WTC11 (cell line): ENCODE measurements at regions not wholly inside any gene's neighbourhood (a gene's known extent, or its start where the extent isn't known, plus 50 kb on each side); places are given as distances from the start of the nearest gene placed in this dataset.

ENCODE experiments used
- ATAC-seq: fragments of 200-7000 bp; cut with Tn5 transposase; 2 replicates; pipeline ENCODE4 v1.10.0; 2021; ENCODE audit warnings: mild to moderate bottlenecking, moderate library complexity
- CTCF ChIA-PET: fragments of 300-600 bp; sonication (Branson Sonifier 250); formaldehyde crosslinking; loops from one replicate; lab custom pipeline; 2021; ENCODE audit warnings: antibody characterized with exemption; lab: Charles Lee
- POLR2A ChIA-PET: fragments of 350-600 bp; sonication (Branson Sonifier 250); formaldehyde crosslinking; loops from one replicate; lab custom pipeline; 2021; ENCODE audit warnings: antibody characterized with exemption; lab: Charles Lee
- DNase-seq: peaks from one replicate; pipeline ENCODE4 v3.0.0; 2021; ENCODE audit warnings: low spot score
- H3K27ac Mint-ChIP-seq: 2 replicates; pipeline ENCODE4 v1.8.0; 2021; ENCODE audit warnings: mixed read lengths
- H3K27me3 Mint-ChIP-seq: 2 replicates; pipeline ENCODE4 v1.8.0; 2021; ENCODE audit warnings: low read depth, mild to moderate bottlenecking, moderate library complexity, mixed read lengths
- H3K36me3 Mint-ChIP-seq: 2 replicates; pipeline ENCODE4 v1.8.0; 2021; ENCODE audit warnings: mixed read lengths
- H3K4me1 Mint-ChIP-seq: 2 replicates; pipeline ENCODE4 v1.8.0; 2022; ENCODE audit warnings: mixed read lengths
- H3K4me3 Mint-ChIP-seq: 2 replicates; pipeline ENCODE4 v1.8.0; 2021; ENCODE audit warnings: mild to moderate bottlenecking, moderate library complexity, mixed read lengths
- H3K9me3 Mint-ChIP-seq: 2 replicates; pipeline ENCODE4 v1.8.0; 2021; ENCODE audit warnings: mixed read lengths
- ATF6 ChIP-seq: sonication (generic); formaldehyde crosslinking; IDR thresholded peaks from 2 replicates; pipeline ENCODE4 v1.8.1; 2023; ENCODE audit warnings: mild to moderate bottlenecking, missing genetic modification reagents
- CDX4 ChIP-seq: fragments of 250-450 bp; sonication (Bioruptor Pico); IDR thresholded peaks from 2 replicates; pipeline ENCODE4 v1.9.0; 2021; ENCODE audit warnings: moderate library complexity, mild to moderate bottlenecking, inconsistent platforms, borderline replicate concordance
- ESRRA ChIP-seq: sonication (generic); formaldehyde crosslinking; IDR thresholded peaks from 2 replicates; pipeline ENCODE4 v1.8.1; 2022; ENCODE audit warnings: mild to moderate bottlenecking, missing genetic modification reagents, borderline replicate concordance
- FOXJ3 ChIP-seq: sonication (generic); formaldehyde crosslinking; IDR thresholded peaks from 2 replicates; pipeline ENCODE4 v1.9.0; 2021; ENCODE audit warnings: missing genetic modification reagents, mild to moderate bottlenecking, borderline replicate concordance
- HMGA2 ChIP-seq: fragments of 250-450 bp; sonication (Bioruptor Pico); IDR thresholded peaks from 2 replicates; pipeline ENCODE4 v1.4.0; 2021; ENCODE audit warnings: mild to moderate bottlenecking, moderate library complexity
- MYBL2 ChIP-seq: sonication (generic); formaldehyde crosslinking; IDR thresholded peaks from 2 replicates; pipeline ENCODE4 v1.8.1; 2023; ENCODE audit warnings: mild to moderate bottlenecking, moderate library complexity, missing genetic modification reagents
- NFE2L1 ChIP-seq: sonication (generic); formaldehyde crosslinking; IDR thresholded peaks from 2 replicates; pipeline ENCODE4 v1.8.1; 2023; ENCODE audit warnings: missing genetic modification reagents
- NR1H2 ChIP-seq: sonication (generic); formaldehyde crosslinking; IDR thresholded peaks from 2 replicates; pipeline ENCODE4 v1.9.0; 2021; ENCODE audit warnings: mild to moderate bottlenecking, moderate library complexity, missing genetic modification reagents
- NR3C1 ChIP-seq: sonication (generic); formaldehyde crosslinking; conservative IDR thresholded peaks from 2 replicates; pipeline ENCODE4 v1.8.1; 2023; ENCODE audit warnings: low read depth, mild to moderate bottlenecking, missing genetic modification reagents
- RELA ChIP-seq: sonication (generic); formaldehyde crosslinking; IDR thresholded peaks from 2 replicates; pipeline ENCODE4 v1.8.1; 2022; ENCODE audit warnings: missing genetic modification reagents, mild to moderate bottlenecking, borderline replicate concordance
- RORB ChIP-seq: fragments of 250-450 bp; sonication (Bioruptor Pico); IDR thresholded peaks from 2 replicates; pipeline ENCODE4 v1.9.0; 2021; ENCODE audit warnings: mild to moderate bottlenecking
- STAT6 ChIP-seq: sonication (generic); formaldehyde crosslinking; conservative IDR thresholded peaks from 2 replicates; pipeline ENCODE4 v1.8.1; 2023; ENCODE audit warnings: mild to moderate bottlenecking, low read depth, missing genetic modification reagents, moderate library complexity
- USF1 ChIP-seq: sonication (generic); formaldehyde crosslinking; IDR thresholded peaks from 2 replicates; pipeline ENCODE4 v1.8.0; 2022; ENCODE audit warnings: mild to moderate bottlenecking, missing genetic modification reagents
- USF2 ChIP-seq: sonication (generic); formaldehyde crosslinking; IDR thresholded peaks from 2 replicates; pipeline ENCODE4 v1.8.1; 2023; ENCODE audit warnings: mild to moderate bottlenecking, missing genetic modification reagents, moderate library complexity
- ZMAT4 ChIP-seq: fragments of 250-450 bp; sonication (Bioruptor Pico); IDR thresholded peaks from 2 replicates; pipeline ENCODE4 v1.9.0; 2021; ENCODE audit warnings: mild to moderate bottlenecking
- ZNF281 ChIP-seq: sonication (generic); formaldehyde crosslinking; IDR thresholded peaks from 2 replicates; pipeline ENCODE4 v1.8.0; 2023; ENCODE audit warnings: mild to moderate bottlenecking, missing genetic modification reagents
- ZNF416 ChIP-seq: fragments of 250-450 bp; sonication (Bioruptor Pico); IDR thresholded peaks from 2 replicates; pipeline ENCODE4 v1.9.0; 2021; ENCODE audit warnings: mild to moderate bottlenecking, inconsistent platforms
- ZNF423 ChIP-seq: fragments of 250-450 bp; sonication (Bioruptor Pico); IDR thresholded peaks from 2 replicates; pipeline ENCODE4 v2.1.2; 2022; ENCODE audit warnings: mild to moderate bottlenecking, moderate library complexity
- ZSCAN18 ChIP-seq: fragments of 250-450 bp; sonication (Bioruptor Pico); IDR thresholded peaks from 2 replicates; pipeline ENCODE4 v2.1.2; 2022; ENCODE audit warnings: mild to moderate bottlenecking, moderate library complexity

- TF ChIP-seq NR3C1 (CRISPR knock-in tag) = no peak
- TF ChIP-seq ZNF281 (CRISPR knock-in tag) = no peak
- TF ChIP-seq HMGA2 (CRISPR knock-in tag) = no peak
- TF ChIP-seq STAT6 (CRISPR knock-in tag) = no peak
Observed at GRCh38 chr18:38867680-38868079, 1302.1 kb upstream of the CELF4 start (continued).

- DNase-seq = no peak
- ChIA-PET POLR2A (no interaction called here), CTCF (no interaction called here)
- H3K36me3 Mint-ChIP-seq = peaks cover 6% of the 10 kb centered on the region
- no peak overlapping the region for H3K27ac Mint-ChIP-seq
- peaks cover 9% of the 10 kb centered on the region for H3K9me3 Mint-ChIP-seq
- TF ChIP-seq RELA (CRISPR knock-in tag) (no peak), HMGA2 (CRISPR knock-in tag) (no peak), ZNF416 (CRISPR knock-in tag) (no peak), RORB (CRISPR knock-in tag) (no peak), USF1 (no peak), CDX4 (CRISPR knock-in tag) (no peak), ZMAT4 (CRISPR knock-in tag) (no peak), FOXJ3 (CRISPR knock-in tag) (no peak), ESRRA (CRISPR knock-in tag) (no peak), NR1H2 (no peak), ZNF423 (CRISPR knock-in tag) (no peak), ZSCAN18 (no peak), NFE2L1 (CRISPR knock-in tag) (no peak), USF2 (CRISPR knock-in tag) (no peak), MYBL2 (CRISPR knock-in tag) (no peak), ATF6 (CRISPR knock-in tag) (no peak)
- H3K4me3 Mint-ChIP-seq = no peak overlapping the region
- no peaks in the 10 kb centered on the region for H3K27me3 Mint-ChIP-seq
- no peak for ATAC-seq
- H3K4me1 Mint-ChIP-seq = no peaks in the 10 kb centered on the region
Observed at GRCh38 chr18:38851526-38851925, 1285.9 kb upstream of the CELF4 start.
